Endothelial cell (in vitro differentiated cells): ENCODE measurements at regions not wholly inside any gene's neighbourhood (a gene's known extent, or its start where the extent isn't known, plus 50 kb on each side); places are given as distances from the start of the nearest gene placed in this dataset.

Experiments
- DNase-seq: peaks from one replicate; pipeline ENCODE4 v3.0.0; 2021; ENCODE audit warnings: low spot score
- H3K27ac Mint-ChIP-seq: one replicate; pipeline ENCODE4 v1.8.0; 2021; ENCODE audit warnings: mixed read lengths, inconsistent platforms; ENCODE audit not compliant: unreplicated experiment
- H3K27me3 Mint-ChIP-seq: one replicate; pipeline ENCODE4 v1.8.0; 2021; ENCODE audit warnings: mild to moderate bottlenecking, moderate library complexity, mixed read lengths, inconsistent platforms; ENCODE audit not compliant: unreplicated experiment
- H3K36me3 Mint-ChIP-seq: one replicate; pipeline ENCODE4 v1.8.0; 2021; ENCODE audit warnings: mild to moderate bottlenecking, low read depth, mixed read lengths, inconsistent platforms; ENCODE audit not compliant: unreplicated experiment
- H3K4me1 Mint-ChIP-seq: one replicate; pipeline ENCODE4 v1.8.0; 2021; ENCODE audit warnings: mild to moderate bottlenecking, mixed read lengths, inconsistent platforms; ENCODE audit not compliant: unreplicated experiment
- H3K4me3 Mint-ChIP-seq: one replicate; pipeline ENCODE4 v1.8.0; 2021; ENCODE audit warnings: mild to moderate bottlenecking, mixed read lengths, inconsistent platforms; ENCODE audit not compliant: unreplicated experiment
- H3K9me3 Mint-ChIP-seq: one replicate; pipeline ENCODE4 v1.8.0; 2021; ENCODE audit warnings: mixed read lengths, inconsistent platforms; ENCODE audit not compliant: unreplicated experiment
- CTCF ChIP-seq: fragments of 200-600 bp; sonication (generic); IDR thresholded peaks from one replicate; pipeline ENCODE4 v1.5.0; 2021; ENCODE audit warnings: antibody characterized with exemption; ENCODE audit not compliant: unreplicated experiment

GRCh38 chr1:163712321-163712720 is 390.6 kb downstream of the NUF2 start:
- H3K27me3 Mint-ChIP-seq, result no peaks in the 10 kb centered on the region
- H3K4me1 Mint-ChIP-seq, result peaks cover under 1% of the 10 kb centered on the region
- no peak for DNase-seq
- TF ChIP-seq CTCF, result no peak
- H3K36me3 Mint-ChIP-seq, result no peaks in the 10 kb centered on the region
- H3K9me3 Mint-ChIP-seq, result no peaks in the 10 kb centered on the region
- no peak overlapping the region for H3K27ac Mint-ChIP-seq
- no peak overlapping the region for H3K4me3 Mint-ChIP-seq

GRCh38 chr1:163720294-163720693 is 398.5 kb downstream of the NUF2 start:
- no peaks in the 10 kb centered on the region for H3K9me3 Mint-ChIP-seq
- no peak for DNase-seq
- no peaks in the 10 kb centered on the region for H3K36me3 Mint-ChIP-seq
- no peaks in the 10 kb centered on the region for H3K4me1 Mint-ChIP-seq
- H3K27ac Mint-ChIP-seq, result no peak overlapping the region
- H3K27me3 Mint-ChIP-seq, result peaks cover 2% of the 10 kb centered on the region
- H3K4me3 Mint-ChIP-seq, result no peak overlapping the region
- no peak for TF ChIP-seq CTCF

DNA sequence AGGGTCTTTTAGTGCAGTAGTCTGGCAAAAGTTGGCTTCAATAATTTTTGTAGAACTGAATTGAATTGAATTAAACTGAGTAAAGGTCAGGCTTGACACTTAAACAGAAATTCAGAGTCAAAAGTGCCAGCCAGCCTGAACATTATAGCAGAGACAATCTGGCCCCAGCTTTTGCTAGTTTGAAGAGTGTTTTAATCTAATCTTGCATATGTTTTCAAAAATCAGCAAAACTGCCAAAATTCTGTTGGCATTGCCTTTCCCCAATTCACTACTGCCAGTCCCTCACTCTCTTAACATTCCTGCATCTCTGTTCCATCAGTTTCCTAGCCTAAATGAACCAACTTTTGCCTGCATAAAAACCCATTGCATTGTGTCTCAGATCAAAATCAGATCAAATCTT is 403.8 kb downstream of the NUF2 start:
- Mint-ChIP-seq H3K4me3 (no peak overlapping the region), H3K27me3 (no peaks in the 10 kb centered on the region), H3K9me3 (no peaks in the 10 kb centered on the region)

GRCh38 chr1:163730411-163730821 is 408.7 kb downstream of the NUF2 start:
- Mint-ChIP-seq H3K4me1 (no peaks in the 10 kb centered on the region), H3K27ac (no peak overlapping the region), H3K27me3 (no peaks in the 10 kb centered on the region), H3K4me3 (no peak overlapping the region), H3K9me3 (no peaks in the 10 kb centered on the region), H3K36me3 (no peaks in the 10 kb centered on the region)
- DNase-seq, result no peak
- no peak for TF ChIP-seq CTCF

More for the DNA sequence above, 403.8 kb downstream of the NUF2 start:
- H3K27ac Mint-ChIP-seq, result no peak overlapping the region
- H3K4me1 Mint-ChIP-seq, result no peaks in the 10 kb centered on the region
- H3K36me3 Mint-ChIP-seq, result no peaks in the 10 kb centered on the region
- TF ChIP-seq CTCF, result no peak
- DNase-seq, result no peak

DNA sequence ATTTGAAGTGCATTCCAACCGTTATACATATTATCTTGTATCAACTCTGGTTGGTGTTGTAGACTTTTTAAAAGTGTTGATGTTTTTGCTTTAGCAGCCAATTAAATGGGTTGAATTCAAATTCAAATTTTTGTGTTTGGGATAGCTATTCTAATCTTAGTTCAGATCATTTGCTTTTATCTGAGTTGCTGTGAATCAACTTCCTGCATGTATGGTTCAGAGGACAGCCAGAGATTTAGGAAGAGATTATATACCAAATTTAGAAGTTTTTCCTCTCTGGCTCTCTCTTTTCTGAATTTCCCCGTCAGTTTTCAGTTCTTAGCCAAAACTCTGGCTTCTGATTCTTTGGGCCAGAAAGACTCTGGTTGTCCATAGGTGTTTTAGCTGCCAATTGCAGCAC is 415.5 kb downstream of the NUF2 start:
- no peak for TF ChIP-seq CTCF
- Mint-ChIP-seq H3K9me3 (no peaks in the 10 kb centered on the region), H3K4me1 (peaks cover 6% of the 10 kb centered on the region), H3K27me3 (no peaks in the 10 kb centered on the region), H3K36me3 (no peaks in the 10 kb centered on the region), H3K27ac (no peak overlapping the region), H3K4me3 (no peak overlapping the region)
- no peak for DNase-seq
